ENCODE measurements at regions not wholly inside any gene's neighbourhood (a gene's known extent, or its start where the extent isn't known, plus 50 kb on each side); places are given as distances from the start of the nearest gene placed in this dataset.
"Not testable (repeated sequence)": the region's sequence is repeated elsewhere in the genome, so short reads cannot be mapped to it uniquely, and the experiment has no call there.

DNA sequence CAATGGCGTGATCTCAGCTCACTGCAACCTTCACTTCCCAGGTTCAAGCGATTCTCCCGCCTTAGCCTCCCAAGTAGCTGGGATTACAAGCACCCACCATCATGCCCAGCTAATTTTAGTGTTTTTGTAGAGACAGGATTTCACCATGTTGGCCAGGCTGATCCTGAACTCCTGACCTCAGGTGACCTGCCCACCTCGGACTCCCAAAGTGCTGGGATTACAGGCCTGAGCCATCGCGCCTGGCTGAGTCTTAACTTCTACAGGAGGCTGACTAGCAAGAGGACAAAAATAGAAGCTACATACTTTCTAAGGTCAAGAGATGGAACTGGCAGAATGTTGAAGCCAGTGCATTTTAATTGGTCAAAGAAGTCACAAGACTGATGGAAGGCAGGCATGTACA is 2296.2 kb upstream of the RAG2 start:
- DNase-seq (ENCODE audit: low read depth in 2 of 2), result not testable (repeated sequence)

DNA sequence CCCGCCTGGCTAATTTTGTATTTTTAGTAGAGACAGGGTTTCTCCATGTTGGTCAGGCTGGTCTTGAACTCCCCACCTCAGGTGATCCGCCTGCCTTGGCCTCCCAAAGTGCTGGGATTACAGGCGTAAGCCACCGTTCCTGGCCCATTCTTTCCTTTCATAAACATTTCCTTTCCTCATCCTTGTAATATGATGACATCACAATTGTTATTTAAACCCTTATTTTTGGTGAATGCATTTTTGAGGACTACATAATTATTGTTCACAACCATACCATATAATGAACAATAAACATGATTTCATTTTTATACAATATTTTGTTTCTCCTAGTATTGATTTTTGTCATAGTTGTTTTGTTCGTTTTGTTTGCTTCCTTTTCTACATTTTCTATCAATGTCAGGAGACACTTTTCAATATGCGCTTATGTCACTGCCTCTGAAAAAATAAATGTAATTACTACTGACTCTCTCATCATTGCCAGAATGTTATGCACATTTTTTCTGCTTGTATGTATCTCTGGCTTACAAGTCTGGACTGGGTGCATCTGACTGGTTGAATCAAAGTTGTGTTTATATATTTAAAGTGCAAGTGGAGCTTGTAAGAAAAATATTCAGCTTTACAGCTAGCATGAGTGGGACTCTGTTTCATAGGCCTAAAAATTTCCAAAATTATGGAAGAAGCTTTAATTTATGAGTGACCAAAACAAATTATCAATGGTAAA is 2286.3 kb upstream of the RAG2 start:
- no peak for DNase-seq (ENCODE audit: low read depth in 2 of 2)

DNA sequence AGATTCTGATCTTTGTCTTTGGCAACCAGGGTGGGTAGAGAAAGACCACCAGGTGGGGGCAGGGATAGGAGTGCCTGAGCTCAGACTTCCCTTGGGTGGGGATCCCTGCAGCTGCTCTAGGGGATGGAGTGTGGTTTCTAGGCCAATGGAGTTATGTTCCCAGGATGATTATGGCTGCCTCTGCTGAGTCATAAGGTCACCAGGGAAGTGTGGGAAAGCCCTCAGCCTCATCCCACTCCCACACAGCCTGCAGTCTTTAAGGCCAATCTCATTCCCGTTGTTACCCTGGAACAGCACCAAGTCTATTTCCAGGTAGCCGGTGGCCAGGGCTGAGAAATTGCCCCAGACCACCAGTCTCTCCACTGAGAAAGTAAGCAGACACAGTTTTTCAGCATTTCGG is 2269.3 kb upstream of the RAG2 start:
- DNase-seq (ENCODE audit: low read depth in 2 of 2), result no peak

DNA sequence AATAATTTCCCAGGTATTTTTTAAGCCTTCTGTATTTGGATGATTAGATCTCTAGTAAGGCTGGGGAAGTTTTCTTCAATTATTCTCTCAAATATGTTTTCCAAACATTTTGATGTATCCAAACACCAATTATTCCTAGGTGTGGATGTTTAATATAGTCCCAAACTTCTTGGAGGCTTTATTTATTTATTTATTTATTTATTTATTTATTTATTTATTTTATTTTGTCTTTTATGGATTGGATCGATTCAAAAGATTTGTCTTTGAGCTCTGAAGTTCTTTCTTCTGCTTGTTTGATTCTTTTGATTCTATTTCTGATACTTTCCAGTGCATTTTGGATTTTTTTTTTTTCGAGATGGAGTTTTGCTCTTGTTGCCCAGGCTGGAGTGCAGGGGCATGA is 2267.9 kb upstream of the RAG2 start:
- no peak for DNase-seq (ENCODE audit: low read depth in 2 of 2)

DNA sequence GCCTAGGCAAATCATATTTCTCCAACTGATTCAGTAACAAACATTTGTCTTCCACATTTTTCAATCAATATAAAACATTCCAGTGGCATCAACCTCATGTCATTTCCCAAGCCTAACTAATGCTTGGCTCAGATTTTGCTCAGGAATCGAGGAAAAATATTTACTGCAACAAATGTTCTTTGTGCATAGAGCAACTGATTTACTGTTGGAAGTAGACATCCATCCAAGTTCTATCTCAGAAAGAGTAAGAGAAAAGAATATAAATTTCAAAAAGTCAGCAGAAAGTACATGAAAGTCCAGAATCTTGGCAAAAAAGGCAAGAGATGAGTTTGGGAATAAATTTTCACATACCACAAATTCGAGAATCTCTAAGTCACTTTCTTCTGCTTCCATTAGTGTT is 2245.0 kb upstream of the RAG2 start:
- no peak for DNase-seq (ENCODE audit: low read depth in 2 of 2)

DNA sequence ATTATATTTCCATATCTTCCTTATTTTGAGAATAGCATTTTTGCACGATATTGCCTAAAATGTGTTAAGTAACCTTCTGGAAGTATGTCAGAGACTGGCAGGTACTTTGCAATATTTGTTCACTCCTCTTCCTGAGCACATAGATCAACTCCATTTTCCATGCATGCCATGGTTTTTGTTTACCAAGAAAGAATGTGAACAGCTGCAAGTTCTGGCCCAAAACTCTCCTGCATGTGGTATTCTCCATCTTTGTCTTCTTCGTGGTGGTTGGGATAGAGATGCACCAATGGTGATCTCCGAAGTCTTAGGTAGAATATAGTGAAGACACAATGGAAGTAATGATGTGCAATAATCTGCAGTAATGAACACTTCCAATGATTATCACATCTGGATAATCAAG is 2241.0 kb upstream of the RAG2 start:
- DNase-seq (ENCODE audit: low read depth in 2 of 2), result no peak

DNA sequence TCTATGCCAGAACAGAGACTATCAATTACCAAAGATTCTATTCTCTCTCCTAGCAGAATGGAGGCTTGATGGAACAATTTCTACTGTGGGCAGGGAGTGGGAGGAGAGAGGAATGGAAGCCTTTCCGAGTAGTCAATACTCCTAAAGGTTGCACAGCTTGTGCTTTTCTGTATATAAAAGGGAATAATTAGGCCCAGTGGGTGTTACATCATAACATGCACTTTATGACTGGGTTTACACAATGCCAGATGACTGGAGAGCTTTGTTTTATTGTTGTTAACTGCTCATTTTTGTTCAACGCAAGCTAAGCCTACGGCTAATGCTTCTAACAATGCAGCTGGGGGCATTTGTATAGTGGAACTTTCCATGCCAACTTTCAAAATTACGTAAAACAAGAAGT is 2237.9 kb upstream of the RAG2 start:
- DNase-seq (ENCODE audit: low read depth in 2 of 2), result no peak

DNA sequence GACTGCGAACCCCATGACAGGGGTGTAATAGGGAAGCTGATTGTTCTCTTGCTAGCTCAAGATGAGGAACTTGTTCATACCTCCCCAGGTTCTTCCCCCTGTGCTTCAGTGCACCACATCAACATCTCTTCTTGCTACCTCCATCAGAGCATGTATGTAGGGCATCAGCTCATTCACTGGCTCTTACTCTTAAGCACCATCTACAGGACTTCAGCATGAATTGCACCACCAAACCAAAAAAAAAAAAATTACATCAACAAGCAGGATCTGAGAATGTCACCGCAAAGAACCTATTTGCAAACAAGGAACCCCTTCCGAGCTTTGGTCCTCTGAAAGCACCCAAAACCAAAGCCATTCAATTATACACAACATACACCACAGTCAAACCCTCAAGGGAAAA is 2226.5 kb upstream of the RAG2 start:
- DNase-seq (ENCODE audit: low read depth in 2 of 2), result no peak

DNA sequence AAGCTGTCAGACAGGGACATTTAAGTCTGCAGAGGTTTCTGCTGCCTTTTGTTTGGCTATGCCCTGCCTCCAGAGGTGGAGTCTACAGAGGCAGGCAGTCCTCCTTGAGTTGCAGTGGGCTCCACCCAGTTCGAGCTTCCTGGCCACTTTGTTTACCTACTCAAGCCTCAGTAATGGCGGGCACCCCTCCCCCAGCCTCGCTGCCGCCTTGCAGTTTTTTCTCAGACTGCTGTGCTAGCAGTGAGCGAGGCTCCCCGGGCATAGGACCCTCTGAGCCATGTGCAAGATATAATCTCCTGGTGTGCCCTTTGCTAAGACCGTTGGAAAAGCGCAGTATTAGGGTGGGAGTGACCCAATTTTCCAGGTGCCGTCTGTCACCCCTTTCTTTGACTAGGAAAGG is 2223.8 kb upstream of the RAG2 start:
- not testable (repeated sequence) for DNase-seq (ENCODE audit: low read depth in 2 of 2)

DNA sequence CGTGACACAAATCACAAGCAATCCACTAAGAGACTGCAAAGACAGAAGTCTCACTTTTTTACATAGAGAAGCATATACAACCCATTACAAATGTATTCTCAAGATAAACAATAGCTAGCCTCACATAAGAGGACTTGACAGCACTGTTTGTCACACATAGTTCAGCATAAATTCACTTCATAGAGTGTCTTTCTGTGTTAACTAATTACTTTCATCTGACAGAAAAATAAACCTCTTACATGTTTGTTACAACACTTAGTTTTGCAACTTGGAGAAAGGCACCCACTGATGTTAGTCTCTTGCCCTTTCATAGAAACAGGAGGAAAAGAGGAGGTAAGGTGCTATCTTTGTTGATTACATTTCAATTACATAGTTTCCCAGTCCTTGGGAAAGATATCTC is 2221.9 kb upstream of the RAG2 start:
- no peak for DNase-seq (ENCODE audit: low read depth in 2 of 2)

DNA sequence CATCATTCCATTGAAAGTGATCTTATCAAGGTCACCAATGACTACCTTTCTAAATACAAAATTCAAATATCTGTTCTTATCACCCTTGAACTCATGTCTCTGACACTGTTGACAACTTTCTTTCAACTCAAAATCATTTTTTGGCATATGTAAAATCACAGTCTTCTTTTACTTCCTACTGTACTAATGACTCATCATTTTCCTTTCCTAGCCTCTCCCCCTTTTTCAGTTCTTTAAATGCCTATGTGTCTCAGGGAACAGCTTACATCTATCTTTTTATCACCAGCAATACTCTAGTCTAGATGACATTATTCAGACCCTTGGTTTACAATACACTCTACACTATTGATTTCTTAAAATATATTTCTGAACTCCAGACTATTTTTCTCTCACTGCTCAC is 2220.7 kb upstream of the RAG2 start:
- DNase-seq (ENCODE audit: low read depth in 2 of 2), result no peak

DNA sequence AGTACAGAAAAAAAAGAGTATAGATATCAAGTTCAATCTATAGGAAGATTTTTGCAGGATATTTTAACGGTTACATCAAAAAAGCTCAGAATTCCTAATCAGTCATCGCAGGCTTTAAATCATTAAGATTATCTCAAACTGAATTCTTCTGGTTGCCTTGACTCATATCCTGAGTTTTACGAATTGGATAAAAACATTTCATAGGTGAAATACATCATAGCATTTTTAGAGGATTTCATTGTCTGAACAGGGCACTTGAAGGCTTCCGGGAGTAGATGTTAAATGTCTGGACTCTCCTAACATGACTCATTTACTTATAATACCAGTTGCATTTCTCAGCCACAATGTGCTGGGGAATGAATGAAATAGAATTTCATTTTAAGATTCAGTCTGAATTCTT is 2216.6 kb upstream of the RAG2 start:
- DNase-seq (ENCODE audit: low read depth in 2 of 2), result no peak

DNA sequence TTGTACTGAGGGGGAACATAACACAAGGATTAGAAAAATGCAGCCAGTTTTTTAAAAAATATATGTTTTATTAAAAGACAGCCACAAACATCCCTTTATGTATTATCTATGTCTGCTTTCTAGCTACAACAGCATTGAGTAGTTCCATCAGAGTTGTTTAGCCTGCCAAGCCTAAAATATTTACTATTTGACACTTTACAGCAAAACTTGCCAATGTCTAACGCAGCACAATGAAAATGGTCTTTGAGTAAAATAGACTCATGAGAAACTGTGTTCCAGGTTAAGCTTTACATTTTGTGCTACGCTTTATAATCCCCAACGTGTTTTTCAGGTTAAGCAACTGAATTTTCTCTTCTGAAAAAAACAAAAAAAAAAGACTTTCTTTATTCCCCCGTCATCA is 2211.5 kb upstream of the RAG2 start:
- DNase-seq (ENCODE audit: low read depth in 2 of 2), result no peak

DNA sequence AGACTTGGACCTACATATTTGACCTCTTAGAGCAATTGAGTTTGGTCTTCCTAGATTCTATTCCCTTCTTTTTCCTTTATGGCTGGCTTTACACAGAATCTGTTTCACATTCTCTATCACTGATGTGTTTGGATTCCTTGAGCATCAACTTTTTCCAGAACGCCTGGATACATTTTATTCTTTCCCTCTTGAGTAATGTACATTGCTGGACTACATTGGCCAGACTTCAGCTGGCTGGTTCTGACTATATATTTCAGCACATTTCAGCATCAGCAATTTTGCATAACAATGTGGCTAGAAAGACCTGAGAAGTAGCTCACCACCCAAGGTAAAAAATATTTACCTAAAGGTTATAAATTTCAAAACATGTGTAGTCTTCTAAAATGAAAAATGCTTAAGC is 2198.2 kb upstream of the RAG2 start:
- no peak for DNase-seq (ENCODE audit: low read depth in 2 of 2)

DNA sequence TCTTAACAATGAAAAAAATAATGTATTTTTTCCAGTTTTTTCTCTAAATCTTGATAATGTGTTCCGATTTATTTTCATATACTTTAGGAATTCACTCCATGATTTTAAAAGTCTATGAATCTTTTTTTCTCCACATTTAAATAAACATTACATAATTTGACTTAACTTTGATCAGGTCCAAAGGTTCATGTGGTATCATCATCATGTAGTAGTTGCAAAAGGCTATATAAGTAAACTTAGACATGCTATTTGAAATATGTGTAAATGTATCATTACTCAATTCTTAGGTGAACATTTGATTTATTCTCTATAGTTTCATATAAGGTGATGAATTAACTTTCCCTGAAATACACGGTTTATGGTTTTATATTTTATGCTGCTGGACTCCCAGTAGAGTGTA is 2197.0 kb upstream of the RAG2 start:
- no peak for DNase-seq (ENCODE audit: low read depth in 2 of 2)

DNA sequence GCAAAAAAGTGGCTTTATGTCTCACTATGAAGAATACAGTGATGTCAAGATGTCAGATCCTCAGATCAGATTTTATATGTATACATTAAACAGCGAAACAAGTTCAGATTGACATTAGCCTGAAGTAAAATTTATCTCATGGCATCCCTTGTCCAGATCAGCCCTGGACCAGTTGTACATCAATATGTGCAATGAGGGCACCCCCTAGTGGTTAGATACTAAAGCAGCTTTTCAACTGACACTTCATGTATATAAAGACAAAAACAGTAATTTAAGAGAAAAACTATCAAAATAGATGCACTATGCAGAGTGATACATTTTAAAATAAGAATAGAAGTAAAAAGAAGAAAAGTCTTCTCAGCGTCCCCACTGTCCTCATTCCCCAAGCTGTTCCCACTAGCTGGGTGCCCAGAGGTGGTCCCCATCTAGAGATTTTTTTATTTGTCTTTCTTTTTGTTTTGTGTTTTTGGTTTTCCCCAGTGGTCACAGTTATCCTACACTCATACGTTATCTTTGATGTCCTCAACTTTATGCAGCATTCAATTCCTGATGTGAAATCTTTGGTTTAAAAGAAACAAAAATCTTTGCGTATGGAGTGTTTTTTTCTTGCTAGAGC is 2193.4 kb upstream of the RAG2 start:
- DNase-seq (ENCODE audit: low read depth in 2 of 2), result no peak

DNA sequence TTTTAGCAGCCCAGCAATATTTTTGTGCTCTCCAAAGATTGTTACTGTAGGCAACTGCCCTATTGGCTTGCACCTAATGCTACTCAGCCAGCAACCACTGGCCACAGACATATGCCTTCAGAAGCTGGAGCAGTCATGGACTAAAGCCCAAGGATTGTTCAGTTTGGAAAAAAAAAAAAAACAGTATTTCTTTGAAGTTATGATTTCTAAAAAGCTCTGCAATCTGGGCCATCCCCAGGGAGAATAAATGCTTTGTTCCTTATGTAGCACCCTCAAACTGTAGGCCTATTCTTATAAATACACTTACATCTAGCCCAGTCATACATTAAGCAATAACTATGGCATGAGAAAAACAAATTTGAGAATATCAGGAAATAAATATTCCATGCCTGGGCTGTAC is 2190.5 kb upstream of the RAG2 start:
- no peak for DNase-seq (ENCODE audit: low read depth in 2 of 2)

DNA sequence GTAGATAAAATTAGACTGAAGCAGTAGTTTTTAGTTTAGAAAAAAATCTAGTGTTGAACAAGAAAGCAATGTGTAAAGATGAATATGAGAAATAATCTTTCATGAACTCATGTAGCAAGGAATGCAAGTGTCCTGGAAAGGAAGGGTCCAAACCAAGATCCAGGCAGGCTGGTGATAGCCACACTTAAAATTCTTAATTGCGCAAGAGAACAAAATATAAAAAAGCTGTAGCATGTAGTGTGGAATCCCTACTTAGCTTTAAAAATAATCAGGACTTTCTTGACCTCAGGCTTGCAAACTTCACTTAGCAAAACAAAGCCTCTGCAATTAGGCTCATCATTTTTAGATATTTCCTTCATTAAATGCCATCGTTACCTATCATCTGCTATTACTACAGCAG is 2186.1 kb upstream of the RAG2 start:
- no peak for DNase-seq (ENCODE audit: low read depth in 2 of 2)

DNA sequence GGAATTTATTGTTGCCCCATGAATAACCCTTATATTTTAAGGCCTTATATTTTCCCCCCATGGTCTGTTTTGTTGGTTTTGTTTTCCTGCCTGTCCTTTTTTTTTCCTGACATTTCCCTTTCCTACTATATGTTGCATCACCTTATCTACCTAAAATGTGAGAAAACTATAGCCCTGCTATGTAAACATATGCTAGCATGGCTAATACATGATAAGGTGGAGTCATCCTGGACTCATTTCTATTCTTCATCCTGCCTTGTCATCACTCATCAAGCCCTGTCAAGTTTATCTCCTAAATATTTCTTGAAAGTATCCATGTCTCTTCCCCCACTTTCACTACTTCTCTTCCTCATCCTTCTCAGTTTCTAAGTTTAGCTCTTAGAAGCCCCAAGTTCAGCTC is 2168.8 kb upstream of the RAG2 start:
- no peak for DNase-seq (ENCODE audit: low read depth in 2 of 2)

DNA sequence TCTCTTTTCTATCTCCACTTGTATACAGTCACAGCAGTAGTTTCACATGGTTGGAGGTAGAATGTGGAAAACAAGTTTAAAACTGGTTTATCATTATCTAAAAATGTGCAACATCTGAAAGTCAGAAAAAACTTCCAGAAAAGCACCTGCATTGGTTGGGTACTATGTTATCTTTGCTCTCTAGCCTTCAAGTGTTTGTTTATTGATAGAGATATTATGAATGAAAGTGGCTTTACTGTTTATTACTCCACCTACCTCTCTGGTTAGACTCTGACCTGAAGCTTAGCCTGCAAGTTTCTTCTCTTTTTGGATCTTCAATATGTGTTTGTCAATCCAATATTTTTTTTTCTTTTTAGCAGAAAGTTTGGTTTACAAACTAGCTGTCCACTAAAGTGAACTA is 2161.4 kb upstream of the RAG2 start:
- DNase-seq (ENCODE audit: low read depth in 2 of 2), result no peak

DNA sequence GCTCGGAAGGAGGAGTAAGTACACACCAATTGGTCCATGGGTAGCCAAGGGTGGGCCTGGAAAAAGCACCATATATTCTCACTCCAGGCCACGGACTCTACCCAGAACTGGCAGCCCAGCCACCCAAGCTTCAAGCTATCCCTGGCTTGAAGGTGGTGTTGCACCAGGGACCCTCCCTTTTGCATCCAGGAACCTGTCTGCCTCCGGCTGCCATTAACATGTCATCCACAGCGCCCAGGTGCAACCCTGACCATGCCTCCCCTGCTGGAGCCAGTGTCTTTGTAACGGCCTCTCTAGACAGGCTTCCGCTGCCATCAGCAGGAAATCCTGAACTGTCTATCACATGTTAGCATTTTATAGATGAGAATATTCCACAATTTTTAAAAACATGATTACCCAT is 2158.5 kb upstream of the RAG2 start:
- DNase-seq (ENCODE audit: low read depth in 2 of 2), result no peak

DNA sequence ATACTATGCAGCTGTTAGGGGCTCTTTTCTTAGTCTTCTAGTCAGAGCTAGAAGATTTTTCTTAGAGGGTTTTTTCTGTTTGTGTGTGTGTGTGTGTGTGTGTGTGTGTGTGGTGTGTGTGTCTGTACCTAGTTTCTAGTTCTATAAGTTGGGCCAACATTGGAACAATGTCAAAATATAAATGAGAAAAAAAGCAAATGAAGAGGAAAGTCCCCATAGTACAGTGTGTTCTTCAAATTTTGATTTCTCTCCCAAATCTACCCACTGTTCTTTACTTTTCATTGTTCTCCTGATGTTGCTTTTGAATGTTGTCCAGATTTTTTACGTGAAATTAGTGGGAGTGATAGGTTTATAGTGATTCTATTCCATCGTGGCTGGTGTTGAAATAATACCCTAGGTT is 2153.4 kb upstream of the RAG2 start:
- DNase-seq (ENCODE audit: low read depth in 2 of 2), result no peak

DNA sequence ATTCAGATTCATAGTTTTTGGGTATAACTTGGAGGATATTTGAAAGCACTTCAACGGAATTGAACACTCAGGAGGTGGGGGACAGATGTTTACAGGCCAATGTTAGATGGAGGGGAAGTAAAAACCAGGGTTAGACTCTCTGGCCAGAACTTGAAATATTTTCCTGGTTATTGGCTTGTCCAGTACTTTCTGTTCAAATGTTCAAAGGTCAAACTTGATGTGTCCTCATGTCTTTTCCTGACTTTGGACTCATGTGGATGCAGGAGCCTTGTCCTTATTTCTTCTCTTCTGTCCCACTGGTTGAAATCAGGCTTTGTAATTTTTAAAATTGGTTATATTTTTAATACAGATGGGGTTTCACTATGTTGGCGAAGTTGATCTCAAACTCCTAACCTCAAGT is 2148.5 kb upstream of the RAG2 start:
- DNase-seq (ENCODE audit: low read depth in 2 of 2), result not testable (repeated sequence)

DNA sequence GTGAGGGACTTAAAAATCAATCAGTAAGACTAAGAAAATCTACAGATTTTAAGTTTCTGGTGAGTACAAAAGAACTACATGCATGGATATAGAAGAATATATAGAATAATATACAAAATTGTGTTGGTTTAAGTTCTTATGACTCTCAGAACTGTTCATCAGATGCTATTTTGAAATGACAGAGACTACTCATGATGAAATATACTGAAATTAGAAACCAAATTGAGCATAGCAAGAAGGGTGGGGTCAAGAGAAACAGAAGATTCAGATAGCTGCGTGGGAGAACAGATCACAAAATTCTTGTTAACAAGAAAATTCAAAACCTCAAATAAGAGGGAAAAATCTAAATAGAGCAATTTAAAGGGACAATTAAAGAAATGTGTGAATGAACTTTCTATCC is 2125.3 kb upstream of the RAG2 start:
- no peak for DNase-seq (ENCODE audit: low read depth in 2 of 2)
